ELR (cell line): ENCODE measurements at regions not wholly inside any gene's neighbourhood (a gene's known extent, or its start where the extent isn't known, plus 50 kb on each side); places are given as distances from the start of the nearest gene placed in this dataset.

Source experiments
- DNase-seq: peaks from one replicate; pipeline ENCODE4 v3.0.0-alpha.2; 2015; ENCODE audit warnings: low read depth

GRCh38 chr11:113634940-113635575 is 71.0 kb downstream of the TMPRSS5 start:
- no peak for DNase-seq

- DNase-seq, result peak; percentile 48
Measured at GRCh38 chr11:113632981-113633380, 73.1 kb downstream of the TMPRSS5 start.

GRCh38 chr11:113629562-113629961 is 76.5 kb downstream of the TMPRSS5 start:
- no peak for DNase-seq

- no peak for DNase-seq
Measured at GRCh38 chr11:113628912-113629311, 77.2 kb downstream of the TMPRSS5 start.

- DNase-seq, result no peak
Measured at GRCh38 chr11:113627946-113628345, 78.2 kb downstream of the TMPRSS5 start.

- DNase-seq, result no peak
Measured at GRCh38 chr11:113627297-113627696, 78.8 kb downstream of the TMPRSS5 start.

- DNase-seq, result no peak
Measured at GRCh38 chr11:113626736-113627135, 79.4 kb downstream of the TMPRSS5 start.

- peak; percentile 34 for DNase-seq
Measured at GRCh38 chr11:113623114-113623513, 83.0 kb downstream of the TMPRSS5 start.

GRCh38 chr11:113618360-113618759 is 87.7 kb downstream of the TMPRSS5 start:
- peak; percentile 70 for DNase-seq

GRCh38 chr11:113615773-113616172 is 90.3 kb downstream of the TMPRSS5 start:
- no peak for DNase-seq

- no peak for DNase-seq
Measured at GRCh38 chr11:113615098-113615497, 91.0 kb downstream of the TMPRSS5 start.

- DNase-seq, result no peak
Measured at GRCh38 chr11:113614097-113614496, 92.0 kb downstream of the TMPRSS5 start.

- no peak for DNase-seq
Measured at GRCh38 chr11:113613619-113614018, 92.5 kb downstream of the TMPRSS5 start.

- no peak for DNase-seq
Measured at GRCh38 chr11:113604186-113604585, 101.9 kb downstream of the TMPRSS5 start.

- no peak for DNase-seq
Measured at GRCh38 chr11:113603277-113604059, 102.6 kb downstream of the TMPRSS5 start.

GRCh38 chr11:113602483-113602882 is 103.6 kb downstream of the TMPRSS5 start:
- no peak for DNase-seq

GRCh38 chr11:113596658-113597057 is 109.5 kb downstream of the TMPRSS5 start:
- DNase-seq, result no peak

GRCh38 chr11:113595810-113596594 is 110.1 kb downstream of the TMPRSS5 start:
- no peak for DNase-seq

GRCh38 chr11:113593698-113594308 is 112.3 kb downstream of the TMPRSS5 start:
- DNase-seq, result peak; percentile 5

- no peak for DNase-seq
Measured at GRCh38 chr11:113591117-113591516, 115.0 kb downstream of the TMPRSS5 start.

- DNase-seq, result peak; percentile 76
Measured at GRCh38 chr11:113587308-113587739, 112.1 kb upstream of the DRD2 start.

- no peak for DNase-seq
Measured at GRCh38 chr11:113584371-113584770, 109.2 kb upstream of the DRD2 start.
